ENCODE measurements at regions not wholly inside any gene's neighbourhood (a gene's known extent, or its start where the extent isn't known, plus 50 kb on each side); places are given as distances from the start of the nearest gene placed in this dataset.

- TF ChIP-seq CTCF (IDR thresholded peaks at IDR 0.05; ENCODE audit: insufficient read depth, low read length, poor library complexity, severe bottlenecking): no peak
- Histone ChIP-seq H3K27me3 (ENCODE audit: control insufficient read depth, insufficient read depth, low read length) (no peaks in the 10 kb centered on the region), H3K36me3 (ENCODE audit: control insufficient read depth, insufficient read depth, low read length) (no peaks in the 10 kb centered on the region), H3K4me3 (ENCODE audit: low read depth, low read length) (no peak overlapping the region)
- no peak for DNase-seq (ENCODE audit: low read depth)
Measured at GRCh38 chr2:234339011-234339410, 157.9 kb downstream of the ARL4C start.

- Histone ChIP-seq H3K4me3 (ENCODE audit: low read depth, low read length) (no peak overlapping the region), H3K27me3 (ENCODE audit: control insufficient read depth, insufficient read depth, low read length) (no peaks in the 10 kb centered on the region), H3K36me3 (ENCODE audit: control insufficient read depth, insufficient read depth, low read length) (no peaks in the 10 kb centered on the region)
- no peak for TF ChIP-seq CTCF (IDR thresholded peaks at IDR 0.05; ENCODE audit: insufficient read depth, low read length, poor library complexity, severe bottlenecking)
- DNase-seq (ENCODE audit: low read depth): no peak
Measured at GRCh38 chr2:234335661-234336228, 161.1 kb downstream of the ARL4C start.

GRCh38 chr2:234334756-234335155 lies 162.1 kb downstream of the ARL4C start:
- no peak overlapping the region for H3K4me3 ChIP-seq (ENCODE audit: low read depth, low read length)
- no peak for DNase-seq (ENCODE audit: low read depth)
- TF ChIP-seq CTCF (IDR thresholded peaks at IDR 0.05; ENCODE audit: insufficient read depth, low read length, poor library complexity, severe bottlenecking): no peak
- no peaks in the 10 kb centered on the region for H3K27me3 ChIP-seq (ENCODE audit: control insufficient read depth, insufficient read depth, low read length)
- no peaks in the 10 kb centered on the region for H3K36me3 ChIP-seq (ENCODE audit: control insufficient read depth, insufficient read depth, low read length)

- no peaks in the 10 kb centered on the region for H3K27me3 ChIP-seq (ENCODE audit: control insufficient read depth, insufficient read depth, low read length)
- TF ChIP-seq CTCF (IDR thresholded peaks at IDR 0.05; ENCODE audit: insufficient read depth, low read length, poor library complexity, severe bottlenecking): no peak
- no peak overlapping the region for H3K4me3 ChIP-seq (ENCODE audit: low read depth, low read length)
- DNase-seq (ENCODE audit: low read depth): peak; percentile 47
- no peaks in the 10 kb centered on the region for H3K36me3 ChIP-seq (ENCODE audit: control insufficient read depth, insufficient read depth, low read length)
Measured at GRCh38 chr2:234334151-234334550, 162.7 kb downstream of the ARL4C start.

GRCh38 chr2:234333168-234334130 lies 163.4 kb downstream of the ARL4C start:
- no peak overlapping the region for H3K4me3 ChIP-seq (ENCODE audit: low read depth, low read length)
- H3K36me3 ChIP-seq (ENCODE audit: control insufficient read depth, insufficient read depth, low read length): no peaks in the 10 kb centered on the region
- DNase-seq (ENCODE audit: low read depth): no peak
- no peaks in the 10 kb centered on the region for H3K27me3 ChIP-seq (ENCODE audit: control insufficient read depth, insufficient read depth, low read length)
- no peak for TF ChIP-seq CTCF (IDR thresholded peaks at IDR 0.05; ENCODE audit: insufficient read depth, low read length, poor library complexity, severe bottlenecking)
